HT-29 (cell line): ENCODE measurements at regions not wholly inside any gene's neighbourhood (a gene's known extent, or its start where the extent isn't known, plus 50 kb on each side); places are given as distances from the start of the nearest gene placed in this dataset.

Experiments used
- DNase-seq: peaks from one replicate; pipeline ENCODE4 v3.0.0-alpha.2; 2015; ENCODE audit warnings: low spot score

- no peak for DNase-seq
Measured at GRCh38 chr6:84525907-84526306, 238.5 kb downstream of the TBX18 start.

- DNase-seq: no peak
Measured at GRCh38 chr6:84524636-84525035, 239.8 kb downstream of the TBX18 start.

GRCh38 chr6:84522135-84522549, 242.3 kb downstream of the TBX18 start:
- no peak for DNase-seq

- DNase-seq: no peak
Measured at GRCh38 chr6:84521511-84521910, 242.9 kb downstream of the TBX18 start.

GRCh38 chr6:84517741-84518530, 246.5 kb downstream of the TBX18 start:
- no peak for DNase-seq

GRCh38 chr6:84516154-84516553, 248.2 kb downstream of the TBX18 start:
- DNase-seq: no peak

- DNase-seq: no peak
Measured at GRCh38 chr6:84515067-84515466, 249.3 kb downstream of the TBX18 start.

GRCh38 chr6:84514089-84514971, 250.1 kb downstream of the TBX18 start:
- no peak for DNase-seq

GRCh38 chr6:84512391-84512790, 252.0 kb downstream of the TBX18 start:
- no peak for DNase-seq

GRCh38 chr6:84511929-84512328, 252.5 kb downstream of the TBX18 start:
- no peak for DNase-seq

- DNase-seq: no peak
Measured at GRCh38 chr6:84508981-84509380, 255.4 kb downstream of the TBX18 start.

GRCh38 chr6:84508334-84508733, 256.1 kb downstream of the TBX18 start:
- no peak for DNase-seq

GRCh38 chr6:84504025-84504424, 260.4 kb downstream of the TBX18 start:
- no peak for DNase-seq

GRCh38 chr6:84501315-84501714, 263.1 kb downstream of the TBX18 start:
- no peak for DNase-seq

- DNase-seq: no peak
Measured at GRCh38 chr6:84500726-84501125, 263.7 kb downstream of the TBX18 start.

GRCh38 chr6:84498905-84499304, 265.5 kb downstream of the TBX18 start:
- no peak for DNase-seq

- no peak for DNase-seq
Measured at GRCh38 chr6:84492241-84493165, 265.1 kb upstream of the CEP162 start.

GRCh38 chr6:84489598-84489997, 262.2 kb upstream of the CEP162 start:
- no peak for DNase-seq

- no peak for DNase-seq
Measured at GRCh38 chr6:84486526-84486925, 259.1 kb upstream of the CEP162 start.

- no peak for DNase-seq
Measured at GRCh38 chr6:84469144-84469543, 241.7 kb upstream of the CEP162 start.

GRCh38 chr6:84467296-84467695, 239.9 kb upstream of the CEP162 start:
- no peak for DNase-seq

GRCh38 chr6:84466511-84466910, 239.1 kb upstream of the CEP162 start:
- peak; percentile 83 for DNase-seq
